ENCODE measurements at regions not wholly inside any gene's neighbourhood (a gene's known extent, or its start where the extent isn't known, plus 50 kb on each side); places are given as distances from the start of the nearest gene placed in this dataset.

- no peak overlapping the region for H3K27ac ChIP-seq
- no peak for DNase-seq
- 80 to 83% methylated on average over 3 of the region's 3 CpGs for WGBS, 2 donors
- H3K9me3 ChIP-seq = no peaks in the 10 kb centered on the region
- H3K27me3 ChIP-seq = no peaks in the 10 kb centered on the region
- no peaks in the 10 kb centered on the region for H3K4me1 ChIP-seq
- intact Hi-C loops (cut with DNase I) = no loop called here
- TF ChIP-seq, protein P1, sequence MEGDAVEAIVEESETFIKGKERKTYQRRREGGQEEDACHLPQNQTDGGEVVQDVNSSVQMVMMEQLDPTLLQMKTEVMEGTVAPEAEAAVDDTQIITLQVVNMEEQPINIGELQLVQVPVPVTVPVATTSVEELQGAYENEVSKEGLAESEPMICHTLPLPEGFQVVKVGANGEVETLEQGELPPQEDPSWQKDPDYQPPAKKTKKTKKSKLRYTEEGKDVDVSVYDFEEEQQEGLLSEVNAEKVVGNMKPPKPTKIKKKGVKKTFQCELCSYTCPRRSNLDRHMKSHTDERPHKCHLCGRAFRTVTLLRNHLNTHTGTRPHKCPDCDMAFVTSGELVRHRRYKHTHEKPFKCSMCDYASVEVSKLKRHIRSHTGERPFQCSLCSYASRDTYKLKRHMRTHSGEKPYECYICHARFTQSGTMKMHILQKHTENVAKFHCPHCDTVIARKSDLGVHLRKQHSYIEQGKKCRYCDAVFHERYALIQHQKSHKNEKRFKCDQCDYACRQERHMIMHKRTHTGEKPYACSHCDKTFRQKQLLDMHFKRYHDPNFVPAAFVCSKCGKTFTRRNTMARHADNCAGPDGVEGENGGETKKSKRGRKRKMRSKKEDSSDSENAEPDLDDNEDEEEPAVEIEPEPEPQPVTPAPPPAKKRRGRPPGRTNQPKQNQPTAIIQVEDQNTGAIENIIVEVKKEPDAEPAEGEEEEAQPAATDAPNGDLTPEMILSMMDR (IDR thresholded peaks at IDR 0.05) = no peak
- TF ChIP-seq POLR2A (IDR thresholded peaks at IDR 0.05) = no peak
- no peak overlapping the region for H3K4me3 ChIP-seq (replicated peaks in 1 of 3)
- H3K36me3 ChIP-seq = no peaks in the 10 kb centered on the region
Measured at GRCh38 chr15:25529774-25530173, 91.0 kb upstream of the UBE3A start.

DNA sequence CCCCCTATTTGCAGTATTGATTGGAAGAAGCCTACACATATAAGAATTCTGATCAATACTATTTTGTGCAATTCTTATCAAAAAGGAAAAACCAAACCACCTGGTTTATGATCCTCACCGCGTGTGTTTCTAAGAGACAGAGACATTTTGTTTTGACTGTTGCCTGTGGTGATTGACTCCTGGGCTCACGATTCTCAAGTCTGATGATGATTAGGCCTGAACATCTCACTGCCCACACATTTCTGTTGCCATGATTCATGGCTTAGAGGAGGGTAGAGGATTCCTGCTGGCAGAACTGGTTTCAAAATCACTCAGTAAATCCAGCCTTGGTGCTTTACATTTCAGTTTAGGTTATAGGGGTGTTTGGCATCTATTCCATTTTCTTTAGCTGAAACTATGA is 88.3 kb upstream of the UBE3A start:
- no peaks in the 10 kb centered on the region for H3K4me1 ChIP-seq
- H3K36me3 ChIP-seq = no peaks in the 10 kb centered on the region
- 62 to 75% methylated on average over 3 of the region's 3 CpGs for WGBS, 2 donors
- no peaks in the 10 kb centered on the region for H3K9me3 ChIP-seq
- H3K27ac ChIP-seq = no peak overlapping the region
- no peak for TF ChIP-seq POLR2A (IDR thresholded peaks at IDR 0.05)
- TF ChIP-seq, protein P1 (IDR thresholded peaks at IDR 0.05) = no peak
- H3K4me3 ChIP-seq (replicated peaks in 1 of 3) = no peak overlapping the region
- intact Hi-C loops (cut with DNase I) = no loop called here
- no peaks in the 10 kb centered on the region for H3K27me3 ChIP-seq
- no peak for DNase-seq

GRCh38 chr15:25525741-25526140 is 86.9 kb upstream of the UBE3A start:
- no peak overlapping the region for H3K27ac ChIP-seq
- no peak for DNase-seq
- intact Hi-C loops (cut with DNase I) = no loop called here
- H3K27me3 ChIP-seq = no peaks in the 10 kb centered on the region
- TF ChIP-seq, protein P1 (IDR thresholded peaks at IDR 0.05) = no peak
- TF ChIP-seq POLR2A (IDR thresholded peaks at IDR 0.05) = no peak
- 74 to 77% methylated on average over 8 of the region's 8 CpGs for WGBS, 2 donors
- H3K36me3 ChIP-seq = no peaks in the 10 kb centered on the region
- H3K4me1 ChIP-seq = no peaks in the 10 kb centered on the region
- H3K9me3 ChIP-seq = no peaks in the 10 kb centered on the region
- H3K4me3 ChIP-seq (replicated peaks in 1 of 3) = no peak overlapping the region

GRCh38 chr15:25515633-25516032 is 76.8 kb upstream of the UBE3A start:
- DNase-seq = no peak
- 78 to 91% methylated on average over 6 of the region's 6 CpGs for WGBS, 2 donors

GRCh38 chr15:25514522-25514921 is 75.7 kb upstream of the UBE3A start:
- Histone ChIP-seq H3K4me1 (no peaks in the 10 kb centered on the region), H3K36me3 (no peaks in the 10 kb centered on the region), H3K27me3 (no peaks in the 10 kb centered on the region), H3K4me3 (replicated peaks in 1 of 3) (no peak overlapping the region), H3K9me3 (no peaks in the 10 kb centered on the region), H3K27ac (no peak overlapping the region)
- TF ChIP-seq, protein P1 (IDR thresholded peaks at IDR 0.05) = no peak
- TF ChIP-seq POLR2A (IDR thresholded peaks at IDR 0.05) = no peak
- intact Hi-C loops (cut with DNase I) = loop anchor here (10.0 kb wide), 1 partner anchor 190 kb away; no protein-coding TSS in a partner anchor
- 76 to 78% methylated on average over 9 of the region's 9 CpGs for WGBS, 2 donors
- no peak for DNase-seq

More at GRCh38 chr15:25515633-25516032, 76.8 kb upstream of the UBE3A start:
- no peaks in the 10 kb centered on the region for H3K27me3 ChIP-seq
- no peak overlapping the region for H3K27ac ChIP-seq
- H3K9me3 ChIP-seq = no peaks in the 10 kb centered on the region
- TF ChIP-seq, protein P1 (IDR thresholded peaks at IDR 0.05) = no peak
- no peak for TF ChIP-seq POLR2A (IDR thresholded peaks at IDR 0.05)
- no peak overlapping the region for H3K4me3 ChIP-seq (replicated peaks in 1 of 3)
- intact Hi-C loops (cut with DNase I) = loop anchor here (10.0 kb wide), 1 partner anchor 189 kb away; no protein-coding TSS in a partner anchor
- H3K4me1 ChIP-seq = no peaks in the 10 kb centered on the region
- no peaks in the 10 kb centered on the region for H3K36me3 ChIP-seq

Data from thyroid gland (tissue), 4 donors.